NT2/D1 (cell line): ENCODE measurements at regions not wholly inside any gene's neighbourhood (a gene's known extent, or its start where the extent isn't known, plus 50 kb on each side); places are given as distances from the start of the nearest gene placed in this dataset.

Experiments used
- DNase-seq: peaks from one replicate; pipeline ENCODE4 v3.0.0-alpha.2; 2011; ENCODE audit warnings: low read depth, low spot score
- H3K27me3 ChIP-seq: 2 replicates; pipeline ENCODE4 v1.6.0; 2011; ENCODE audit warnings: mild to moderate bottlenecking; ENCODE audit not compliant: insufficient read length, insufficient read depth
- H3K36me3 ChIP-seq: 2 replicates; pipeline ENCODE4 v1.6.1; 2011; ENCODE audit warnings: mild to moderate bottlenecking, low read length, mixed read lengths; ENCODE audit not compliant: insufficient read depth, insufficient read length
- H3K4me1 ChIP-seq: 2 replicates; pipeline ENCODE4 v1.5.1; 2011; ENCODE audit not compliant: insufficient read depth, insufficient read length
- H3K4me3 ChIP-seq: 2 replicates; pipeline ENCODE4 v1.5.1; 2011; ENCODE audit warnings: low read depth; ENCODE audit not compliant: insufficient read length
- H3K9ac ChIP-seq: 2 replicates; pipeline ENCODE4 v1.6.0; 2011; ENCODE audit warnings: low read depth; ENCODE audit not compliant: insufficient read length
- H3K9me3 ChIP-seq: 2 replicates; pipeline ENCODE4 v1.5.1; 2011; ENCODE audit warnings: mild to moderate bottlenecking, low read length; ENCODE audit not compliant: insufficient read depth
- SUZ12 ChIP-seq: IDR thresholded peaks from 2 replicates; pipeline ENCODE4 v1.6.1; 2011; ENCODE audit not compliant: insufficient read length, insufficient read depth; ENCODE audit errors: extremely low read depth
- YY1 ChIP-seq: IDR thresholded peaks from 2 replicates; pipeline ENCODE4 v1.6.1; 2011; ENCODE audit not compliant: insufficient read length, insufficient read depth
- ZNF274 ChIP-seq: IDR thresholded peaks from 2 replicates; pipeline ENCODE4 v1.6.1; 2011; ENCODE audit warnings: mild to moderate bottlenecking, low read depth, low read length

GRCh38 chr17:59513934-59514841 is 51.2 kb upstream of the DHX40 start:
- no peaks in the 10 kb centered on the region for H3K4me1 ChIP-seq
- TF ChIP-seq ZNF274 (no peak), YY1 (no peak), SUZ12 (no peak)
- DNase-seq, result peak; percentile 50
- no peak overlapping the region for H3K9ac ChIP-seq
- no peaks in the 10 kb centered on the region for H3K36me3 ChIP-seq
- H3K4me3 ChIP-seq, result no peak overlapping the region
- no peaks in the 10 kb centered on the region for H3K27me3 ChIP-seq
- H3K9me3 ChIP-seq, result no peaks in the 10 kb centered on the region
